ENCODE measurements at regions not wholly inside any gene's neighbourhood (a gene's known extent, or its start where the extent isn't known, plus 50 kb on each side); places are given as distances from the start of the nearest gene placed in this dataset.
"Not testable (repeated sequence)": the region's sequence is repeated elsewhere in the genome, so short reads cannot be mapped to it uniquely, and the experiment has no call there.

DNA sequence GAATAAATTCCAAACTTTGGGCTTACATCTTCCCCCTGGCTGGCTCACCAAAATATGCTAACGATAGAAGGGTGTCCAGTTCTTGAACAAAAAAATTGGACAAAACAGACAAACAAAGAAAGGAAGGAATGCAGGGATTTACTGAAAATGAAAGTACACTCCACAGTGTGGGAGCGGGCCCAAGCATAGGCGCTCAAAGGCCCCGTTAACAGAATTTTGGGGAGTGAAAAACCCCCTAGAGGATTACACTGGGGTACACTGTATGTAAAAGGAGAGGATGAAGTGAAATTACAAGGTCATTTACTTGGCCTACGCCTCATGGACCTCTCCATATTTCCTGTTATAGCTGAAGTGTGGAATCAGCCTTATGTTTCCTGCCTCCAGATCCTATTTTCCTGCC, 899.7 kb downstream of the DSC3 start:
- H3K4me3 ChIP-seq (replicated peaks; ENCODE audit: low read depth, low read length): no peak overlapping the region
- DNase-seq (ENCODE audit: extremely low read depth, insufficient read length): no peak
- TF ChIP-seq, protein P1, sequence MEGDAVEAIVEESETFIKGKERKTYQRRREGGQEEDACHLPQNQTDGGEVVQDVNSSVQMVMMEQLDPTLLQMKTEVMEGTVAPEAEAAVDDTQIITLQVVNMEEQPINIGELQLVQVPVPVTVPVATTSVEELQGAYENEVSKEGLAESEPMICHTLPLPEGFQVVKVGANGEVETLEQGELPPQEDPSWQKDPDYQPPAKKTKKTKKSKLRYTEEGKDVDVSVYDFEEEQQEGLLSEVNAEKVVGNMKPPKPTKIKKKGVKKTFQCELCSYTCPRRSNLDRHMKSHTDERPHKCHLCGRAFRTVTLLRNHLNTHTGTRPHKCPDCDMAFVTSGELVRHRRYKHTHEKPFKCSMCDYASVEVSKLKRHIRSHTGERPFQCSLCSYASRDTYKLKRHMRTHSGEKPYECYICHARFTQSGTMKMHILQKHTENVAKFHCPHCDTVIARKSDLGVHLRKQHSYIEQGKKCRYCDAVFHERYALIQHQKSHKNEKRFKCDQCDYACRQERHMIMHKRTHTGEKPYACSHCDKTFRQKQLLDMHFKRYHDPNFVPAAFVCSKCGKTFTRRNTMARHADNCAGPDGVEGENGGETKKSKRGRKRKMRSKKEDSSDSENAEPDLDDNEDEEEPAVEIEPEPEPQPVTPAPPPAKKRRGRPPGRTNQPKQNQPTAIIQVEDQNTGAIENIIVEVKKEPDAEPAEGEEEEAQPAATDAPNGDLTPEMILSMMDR (IDR thresholded peaks at IDR 0.05; ENCODE audit: insufficient read depth, low read length, poor library complexity, severe bottlenecking): no peak

DNA sequence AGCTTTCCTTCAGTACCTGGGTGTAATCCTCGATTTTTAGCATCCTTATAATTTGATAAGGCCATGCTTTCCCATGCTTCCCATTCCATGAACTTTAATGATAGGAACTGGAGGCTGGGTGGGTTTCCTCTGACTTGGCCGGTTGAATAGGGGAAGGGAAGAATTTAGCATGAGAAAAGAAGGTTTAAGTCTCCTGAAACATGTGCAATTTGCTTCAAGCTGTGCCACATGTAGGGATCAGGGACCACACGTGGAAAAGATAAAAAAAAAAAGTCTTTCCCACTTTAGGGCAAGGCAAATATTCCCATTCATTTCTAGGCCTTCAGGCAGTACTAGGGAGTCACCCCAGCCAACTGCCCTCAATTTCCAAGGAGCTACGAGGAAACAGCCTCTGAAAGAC, 900.3 kb downstream of the DSC3 start:
- no peak overlapping the region for H3K4me3 ChIP-seq (replicated peaks; ENCODE audit: low read depth, low read length)
- H3K36me3 ChIP-seq (ENCODE audit: control insufficient read depth, insufficient read depth, low read length): no peaks in the 10 kb centered on the region
- H3K27me3 ChIP-seq (replicated peaks; ENCODE audit: control insufficient read depth, insufficient read depth, low read length): no peaks in the 10 kb centered on the region
- TF ChIP-seq, protein P1 (IDR thresholded peaks at IDR 0.05; ENCODE audit: insufficient read depth, low read length, poor library complexity, severe bottlenecking): no peak
- DNase-seq (ENCODE audit: extremely low read depth, insufficient read length): no peak

More for the DNA sequence above, 899.7 kb downstream of the DSC3 start:
- Histone ChIP-seq H3K27me3 (replicated peaks; ENCODE audit: control insufficient read depth, insufficient read depth, low read length) (no peaks in the 10 kb centered on the region), H3K36me3 (ENCODE audit: control insufficient read depth, insufficient read depth, low read length) (no peaks in the 10 kb centered on the region)

DNA sequence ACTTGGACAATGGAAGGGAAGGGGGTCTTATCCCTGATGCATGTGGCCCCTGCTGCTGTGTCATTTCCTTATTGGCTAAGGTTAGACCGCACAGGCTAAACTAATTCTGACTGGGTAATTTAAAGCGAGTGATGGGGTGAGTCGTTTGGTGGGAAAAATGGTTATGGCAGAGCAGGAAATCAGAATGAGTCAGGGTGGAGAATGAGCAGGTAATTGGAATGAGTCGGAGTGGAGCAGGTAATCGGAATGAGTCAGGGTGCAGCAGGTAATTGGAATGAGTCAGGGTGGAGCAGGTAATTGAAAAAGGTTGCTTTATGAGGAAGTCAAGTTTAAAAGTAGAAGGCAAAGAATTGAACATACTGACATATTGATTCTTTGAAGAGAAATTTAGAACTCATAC, 901.0 kb downstream of the DSC3 start:
- not testable (repeated sequence) for H3K4me3 ChIP-seq (replicated peaks; ENCODE audit: low read depth, low read length); H3K36me3 ChIP-seq (ENCODE audit: control insufficient read depth, insufficient read depth, low read length); H3K27me3 ChIP-seq (replicated peaks; ENCODE audit: control insufficient read depth, insufficient read depth, low read length); DNase-seq (ENCODE audit: extremely low read depth, insufficient read length)

DNA sequence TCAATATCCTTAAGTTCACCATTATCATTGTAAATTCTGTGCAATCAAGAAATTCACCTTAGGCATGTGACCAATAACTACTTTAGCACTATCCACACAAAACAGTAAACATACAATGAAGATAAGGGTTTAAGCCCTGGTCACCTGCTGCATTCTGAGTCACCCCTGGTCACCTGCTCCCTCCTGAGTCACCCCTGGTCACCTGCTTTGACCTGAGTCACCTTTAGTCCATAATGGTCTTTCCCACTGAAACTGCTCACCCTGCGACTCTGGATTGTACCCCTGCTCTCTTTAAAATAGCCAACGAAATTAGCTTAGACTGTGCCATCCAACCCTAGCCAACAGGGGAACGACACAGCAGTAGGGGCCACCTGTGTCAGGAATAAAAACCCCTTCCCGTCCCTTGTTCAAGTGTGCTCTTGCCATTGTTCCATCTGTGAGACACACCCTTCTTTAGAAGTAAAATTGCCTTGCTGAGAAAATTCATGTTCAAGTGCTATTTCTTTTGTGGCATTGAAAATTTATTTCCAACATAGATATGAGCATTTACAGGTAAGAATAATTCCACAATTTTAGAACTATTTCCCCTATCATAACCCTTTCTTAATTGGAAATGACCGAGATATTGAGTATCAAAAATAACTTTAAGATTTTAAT, 902.8 kb downstream of the DSC3 start:
- no peak overlapping the region for H3K4me3 ChIP-seq (replicated peaks; ENCODE audit: low read depth, low read length)
- no peaks in the 10 kb centered on the region for H3K36me3 ChIP-seq (ENCODE audit: control insufficient read depth, insufficient read depth, low read length)
- H3K27me3 ChIP-seq (replicated peaks; ENCODE audit: control insufficient read depth, insufficient read depth, low read length): no peaks in the 10 kb centered on the region
- TF ChIP-seq, protein P1 (IDR thresholded peaks at IDR 0.05; ENCODE audit: insufficient read depth, low read length, poor library complexity, severe bottlenecking): no peak
- DNase-seq (ENCODE audit: extremely low read depth, insufficient read length): no peak

DNA sequence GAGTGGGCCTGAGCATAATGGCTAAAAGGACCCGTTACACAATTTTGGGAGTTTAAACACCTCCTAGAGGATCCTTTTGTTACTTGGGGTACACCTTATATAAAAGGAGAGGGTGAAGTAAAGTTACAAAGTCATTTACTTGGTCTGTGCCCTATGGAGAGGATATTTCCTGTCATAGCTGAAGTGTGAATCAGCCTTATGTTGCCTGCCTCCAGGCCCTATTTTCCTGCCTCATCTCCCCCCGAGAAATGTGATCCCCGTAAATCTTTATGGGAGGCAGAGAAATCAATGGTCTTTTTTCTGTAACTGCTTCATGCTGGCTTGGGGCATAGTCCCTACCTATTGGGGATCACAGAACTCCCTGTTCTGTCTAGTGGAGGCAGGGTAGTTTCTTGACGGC, 906.6 kb downstream of the DSC3 start:
- Histone ChIP-seq H3K36me3 (ENCODE audit: control insufficient read depth, insufficient read depth, low read length) (no peaks in the 10 kb centered on the region), H3K4me3 (replicated peaks; ENCODE audit: low read depth, low read length) (no peak overlapping the region), H3K27me3 (replicated peaks; ENCODE audit: control insufficient read depth, insufficient read depth, low read length) (no peaks in the 10 kb centered on the region)
- TF ChIP-seq, protein P1 (IDR thresholded peaks at IDR 0.05; ENCODE audit: insufficient read depth, low read length, poor library complexity, severe bottlenecking): no peak
- DNase-seq (ENCODE audit: extremely low read depth, insufficient read length): no peak

DNA sequence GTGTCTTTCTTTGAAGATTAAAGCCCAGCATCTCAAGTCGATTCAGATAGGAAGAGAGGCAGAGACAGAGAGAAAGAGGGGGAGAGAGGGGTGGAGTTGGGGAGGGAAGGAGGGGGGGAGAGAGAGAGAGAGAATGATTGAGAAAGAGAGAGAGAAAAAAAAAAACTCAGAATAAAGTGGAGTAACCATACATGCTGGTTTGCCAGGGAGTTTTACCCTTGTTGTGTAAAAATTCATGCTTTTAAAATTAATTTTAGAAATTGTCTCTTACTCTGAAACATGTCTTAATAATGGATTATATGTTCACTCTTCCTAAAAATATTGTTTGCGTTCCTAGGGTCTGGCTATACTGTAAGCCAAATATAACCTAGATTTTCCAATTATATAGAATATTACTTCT, 908.5 kb downstream of the DSC3 start:
- no peaks in the 10 kb centered on the region for H3K36me3 ChIP-seq (ENCODE audit: control insufficient read depth, insufficient read depth, low read length)
- TF ChIP-seq, protein P1 (IDR thresholded peaks at IDR 0.05; ENCODE audit: insufficient read depth, low read length, poor library complexity, severe bottlenecking): no peak

More for the DNA sequence above, 908.5 kb downstream of the DSC3 start:
- Histone ChIP-seq H3K4me3 (replicated peaks; ENCODE audit: low read depth, low read length) (no peak overlapping the region), H3K27me3 (replicated peaks; ENCODE audit: control insufficient read depth, insufficient read depth, low read length) (no peaks in the 10 kb centered on the region)
- no peak for DNase-seq (ENCODE audit: extremely low read depth, insufficient read length)
